HPDE6-E6E7 (cell line): ENCODE measurements at regions not wholly inside any gene's neighbourhood (a gene's known extent, or its start where the extent isn't known, plus 50 kb on each side); places are given as distances from the start of the nearest gene placed in this dataset.
"Not testable (repeated sequence)": the region's sequence is repeated elsewhere in the genome, so short reads cannot be mapped to it uniquely, and the experiment has no call there.

Experiments
- DNase-seq: peaks from one replicate; pipeline ENCODE4 v3.0.0; 2011; ENCODE audit warnings: missing footprints; ENCODE audit errors: extremely low spot score

DNA sequence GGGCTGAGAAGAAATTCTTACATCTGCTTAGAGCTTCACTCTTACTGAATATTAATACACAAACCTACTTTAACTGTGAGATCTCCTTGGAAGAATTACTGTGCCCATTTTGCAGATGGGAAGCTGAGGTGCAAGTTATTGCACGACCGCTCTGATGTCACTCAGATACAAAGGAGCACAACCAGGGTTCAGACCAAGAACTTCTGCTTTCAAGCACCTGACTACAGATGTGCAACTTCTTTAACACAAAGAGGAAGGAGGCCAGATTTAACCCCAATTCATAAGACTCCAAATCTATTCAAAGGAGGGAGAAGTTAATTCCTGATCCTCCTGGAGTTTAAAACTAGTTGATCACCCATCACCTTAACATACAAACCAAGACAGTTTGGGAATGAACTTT, 232.6 kb downstream of the VRK1 start:
- DNase-seq = no peak

DNA sequence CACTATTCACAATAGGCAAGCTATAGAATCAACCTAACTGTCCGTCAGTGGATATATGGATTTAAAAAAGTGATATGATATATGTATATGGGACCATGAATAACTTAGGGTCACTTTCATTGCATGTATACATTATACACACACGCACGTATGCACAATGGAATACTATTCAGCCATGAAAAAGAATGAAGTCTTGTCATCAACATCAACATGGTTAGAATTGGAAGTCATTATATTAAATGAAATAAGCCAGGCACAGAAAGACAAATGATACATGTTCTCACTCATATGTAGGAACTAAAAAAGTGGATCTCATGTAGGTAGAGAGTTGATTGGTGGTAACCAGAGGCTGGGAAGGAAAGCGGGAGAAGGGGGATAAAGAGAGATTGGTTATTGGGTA, 234.3 kb downstream of the VRK1 start:
- no peak for DNase-seq

DNA sequence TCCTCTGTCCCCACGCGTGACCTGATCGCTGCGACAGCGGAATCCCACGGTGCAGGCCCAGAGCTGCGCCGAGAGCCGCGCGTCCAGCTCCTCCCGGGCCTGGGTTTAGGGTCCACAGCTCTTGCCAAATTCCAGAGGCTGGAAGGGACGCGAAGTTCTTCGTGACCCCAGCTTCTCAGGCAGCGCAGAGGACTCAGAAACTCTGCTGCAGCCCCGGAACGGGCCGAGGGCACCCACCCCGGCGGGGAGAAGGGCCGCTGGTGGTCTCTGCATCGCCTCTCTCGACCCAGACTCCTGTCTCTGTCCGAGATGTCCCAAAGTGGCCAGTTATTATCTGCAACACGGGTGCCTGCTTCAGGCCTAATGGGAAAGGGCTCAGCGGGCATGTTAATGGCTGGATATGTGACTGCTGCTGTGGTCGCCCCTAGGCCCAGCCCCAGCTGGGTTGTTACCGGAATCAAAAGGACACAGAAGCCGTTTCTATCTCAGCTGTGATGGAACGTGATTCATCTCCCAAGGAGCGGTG, 236.4 kb downstream of the VRK1 start:
- DNase-seq = no peak

DNA sequence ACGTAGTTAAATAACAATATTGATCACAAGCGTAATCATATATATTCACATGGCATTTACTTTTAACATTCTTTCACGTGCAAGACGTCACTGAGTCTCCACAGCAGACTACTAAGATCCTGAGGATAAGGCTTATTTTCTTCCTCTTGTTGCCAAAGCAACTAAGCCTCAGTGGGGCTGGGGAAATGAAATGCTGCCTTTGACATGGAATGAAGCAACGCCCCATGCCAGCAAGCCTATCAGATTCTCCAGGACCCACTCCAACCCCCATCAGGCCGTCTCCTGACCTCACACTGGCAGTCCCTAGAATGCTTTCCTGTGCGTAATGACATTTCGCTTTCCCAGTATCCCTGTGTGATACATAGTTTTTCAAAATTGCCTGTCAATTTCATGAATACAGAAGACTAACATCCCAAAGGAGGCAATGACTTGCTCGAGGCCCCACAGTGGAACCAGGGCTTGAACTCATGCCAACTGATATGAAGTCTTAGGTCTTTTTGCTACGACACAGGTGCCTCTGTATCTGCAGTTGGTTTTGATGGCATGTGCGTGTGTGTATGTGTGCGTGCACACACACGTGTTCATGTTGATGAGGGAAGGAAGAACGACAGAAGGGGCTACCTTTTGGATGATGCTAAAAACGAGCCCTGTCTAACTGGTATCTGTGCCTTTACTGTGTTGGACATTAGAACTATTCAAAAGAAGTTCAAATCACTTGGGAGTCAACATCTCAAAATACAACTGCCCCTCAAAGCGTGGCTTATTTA, 239.1 kb downstream of the VRK1 start:
- DNase-seq = no peak

DNA sequence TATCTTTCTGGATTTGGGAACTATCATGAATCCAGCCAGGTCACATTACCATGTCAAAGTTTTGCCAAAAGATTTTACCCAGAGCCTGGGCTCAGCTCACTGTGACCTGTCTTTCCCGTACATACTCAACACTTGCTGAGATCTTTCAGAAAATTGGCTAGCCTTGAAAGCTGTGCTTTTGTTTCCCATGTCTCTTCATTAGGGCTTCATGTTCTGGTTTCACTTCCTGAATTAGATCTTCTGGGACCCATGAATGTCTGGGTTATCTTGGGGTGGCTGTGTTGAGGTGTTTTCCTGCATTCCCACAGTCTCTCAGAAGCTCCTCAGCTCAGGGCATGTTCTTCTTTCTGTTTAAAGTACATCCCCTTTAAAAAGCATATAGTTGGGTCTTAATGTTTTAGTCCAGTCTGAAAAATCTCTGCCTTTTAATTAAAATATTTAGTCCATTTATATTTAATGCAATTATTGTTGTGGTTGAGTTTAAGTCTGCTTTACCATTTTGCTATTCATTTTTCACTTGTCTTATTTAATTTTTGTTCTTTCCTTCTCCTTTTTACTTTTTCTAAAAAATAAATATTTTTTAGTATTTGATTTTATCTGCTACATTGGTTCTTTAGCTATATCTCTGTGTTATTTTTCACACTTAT, 242.7 kb downstream of the VRK1 start:
- DNase-seq = no peak

GRCh38 chr14:97046967-97047366, 249.8 kb downstream of the VRK1 start:
- DNase-seq = no peak

- no peak for DNase-seq
These were observed 254.8 kb downstream of the VRK1 start for GRCh38 chr14:97052001-97052400.

DNA sequence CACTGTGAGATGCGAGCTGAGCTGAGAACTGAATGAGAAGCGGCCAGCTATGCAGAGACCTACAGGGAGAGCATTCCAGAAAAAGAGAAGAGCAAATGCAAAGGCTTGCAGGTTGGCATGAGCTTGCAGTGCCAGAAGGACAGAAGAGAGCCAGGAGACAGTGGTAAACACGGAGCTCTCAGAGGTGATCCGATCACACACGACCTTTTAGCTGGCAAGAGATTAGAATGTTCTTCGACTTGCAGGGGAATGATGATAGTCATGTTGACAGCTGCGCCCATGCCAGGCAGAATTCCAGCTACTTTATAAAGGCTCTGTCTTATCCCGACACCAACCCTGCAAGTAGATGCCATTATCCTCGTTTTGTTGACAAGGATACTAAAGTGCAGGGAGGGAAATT, 256.8 kb downstream of the VRK1 start:
- no peak for DNase-seq

- no peak for DNase-seq
These were observed 258.2 kb downstream of the VRK1 start for GRCh38 chr14:97055355-97055754.

DNA sequence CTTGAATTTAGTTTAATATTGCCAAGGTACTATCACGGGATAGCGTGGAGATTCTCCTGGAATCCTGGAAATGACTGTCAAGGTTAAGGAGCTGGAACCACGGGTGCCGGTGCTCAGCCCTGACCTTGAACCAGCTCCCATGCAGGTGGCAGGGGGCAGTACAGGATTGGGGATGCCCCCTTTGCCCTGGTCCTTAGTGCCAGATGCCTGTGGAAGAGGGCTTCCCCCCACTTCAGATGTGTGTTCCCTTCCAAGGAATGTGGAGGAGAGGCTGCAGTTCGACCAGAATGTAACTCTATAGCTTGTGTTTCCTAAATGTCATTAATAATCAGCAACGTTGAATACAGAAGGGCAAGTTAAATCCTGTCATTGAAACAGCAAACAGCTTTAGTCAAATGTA, 258.9 kb downstream of the VRK1 start:
- no peak for DNase-seq

- no peak for DNase-seq
These were observed 260.3 kb downstream of the VRK1 start for GRCh38 chr14:97057238-97058073.

GRCh38 chr14:97058074-97058467, 260.9 kb downstream of the VRK1 start:
- no peak for DNase-seq

DNA sequence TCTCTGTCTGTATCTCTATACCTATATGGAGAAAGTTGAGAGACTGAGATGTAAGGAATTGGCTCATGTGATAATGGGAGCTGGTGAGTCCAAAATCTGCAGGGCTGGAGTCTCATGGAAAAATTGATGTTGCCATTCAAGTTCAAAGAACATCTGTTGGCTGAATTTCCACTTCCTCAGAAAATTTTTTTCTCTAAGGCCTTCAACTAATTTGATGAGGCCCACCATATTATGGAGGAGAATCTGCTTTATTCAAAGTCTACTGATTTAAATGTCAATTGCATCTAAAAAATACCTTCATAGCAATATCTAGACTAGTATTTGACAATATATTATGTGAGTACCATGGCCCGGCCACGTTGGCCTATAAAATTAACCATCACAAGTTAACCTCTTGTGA, 261.4 kb downstream of the VRK1 start:
- DNase-seq = no peak

DNA sequence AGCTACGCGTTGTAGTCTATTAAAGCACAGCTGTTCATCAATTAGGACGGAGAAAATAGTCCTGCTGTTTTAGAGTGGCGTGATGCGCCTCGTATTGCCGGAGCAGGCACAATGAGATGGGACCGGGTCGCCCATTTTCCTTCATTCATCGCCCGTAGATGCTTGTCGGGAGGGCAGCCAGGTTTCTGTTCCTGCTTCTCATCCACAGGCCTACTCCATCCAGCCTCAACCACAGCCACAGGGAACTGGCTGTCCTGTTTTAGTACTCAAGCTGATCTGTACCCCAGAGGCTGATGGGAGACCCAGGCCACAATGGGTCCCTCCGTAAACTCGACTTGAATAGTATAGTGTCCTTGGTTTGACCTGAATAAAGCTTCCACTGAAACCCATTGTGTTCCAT, 264.0 kb downstream of the VRK1 start:
- DNase-seq = no peak

GRCh38 chr14:97061714-97062113, 264.5 kb downstream of the VRK1 start:
- no peak for DNase-seq

DNA sequence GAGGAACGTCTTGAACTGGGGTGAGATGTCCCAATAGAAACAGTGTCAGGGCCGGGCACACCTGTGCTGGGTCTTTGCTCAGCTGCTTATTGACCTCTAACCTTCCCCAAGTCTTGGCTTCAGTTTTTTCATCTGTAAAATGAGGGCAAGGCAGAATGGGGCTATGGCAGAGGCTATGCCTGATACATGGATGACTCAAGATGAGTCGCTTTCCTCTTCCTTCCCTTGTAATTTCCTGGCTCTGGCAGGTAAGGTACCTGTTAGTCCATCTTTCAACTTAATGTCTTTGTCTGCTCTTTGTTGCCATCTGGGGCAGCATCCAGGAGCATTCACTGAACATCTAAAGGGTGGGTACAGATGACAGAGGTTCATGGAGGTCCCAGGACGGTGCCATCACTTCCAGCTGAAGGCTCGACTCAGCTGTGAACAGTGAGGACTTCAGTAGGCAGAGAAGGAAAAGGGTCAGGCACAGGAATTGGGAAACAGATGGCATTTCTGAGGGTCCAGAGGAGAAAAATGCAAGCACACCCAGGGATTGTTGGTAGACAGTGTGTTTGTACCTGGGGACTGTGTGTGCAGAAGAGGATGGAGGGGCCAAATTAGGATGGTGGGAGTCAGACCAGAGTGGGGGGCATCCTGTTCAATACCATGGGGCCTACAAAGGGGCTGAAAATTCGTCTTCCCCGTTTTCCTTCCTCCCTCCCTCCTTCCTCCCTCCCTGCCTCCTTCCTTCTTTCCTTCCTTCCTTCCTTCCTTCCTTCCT, 268.3 kb downstream of the VRK1 start:
- DNase-seq = no peak

GRCh38 chr14:97066068-97066899, 269.1 kb downstream of the VRK1 start:
- DNase-seq = no peak

DNA sequence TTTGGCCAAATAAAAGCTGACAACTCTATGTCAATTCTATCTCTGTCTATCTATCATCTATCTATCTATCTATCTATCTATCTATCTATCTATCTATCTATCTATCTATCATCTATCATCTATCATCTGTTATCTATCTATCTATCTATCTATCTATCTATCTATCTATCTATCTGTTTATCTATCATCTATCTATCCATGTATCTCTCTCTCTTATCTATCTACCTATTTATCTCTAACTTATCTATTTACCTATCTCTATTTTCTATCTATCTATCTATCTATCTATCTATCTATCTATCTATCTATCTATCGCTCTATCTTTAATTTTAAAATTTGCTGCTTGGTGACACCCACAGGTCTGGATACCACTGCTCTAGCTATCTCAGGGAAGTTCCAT, 271.1 kb downstream of the VRK1 start:
- not testable (repeated sequence) for DNase-seq

GRCh38 chr14:97070259-97070658, 273.1 kb downstream of the VRK1 start:
- no peak for DNase-seq

DNA sequence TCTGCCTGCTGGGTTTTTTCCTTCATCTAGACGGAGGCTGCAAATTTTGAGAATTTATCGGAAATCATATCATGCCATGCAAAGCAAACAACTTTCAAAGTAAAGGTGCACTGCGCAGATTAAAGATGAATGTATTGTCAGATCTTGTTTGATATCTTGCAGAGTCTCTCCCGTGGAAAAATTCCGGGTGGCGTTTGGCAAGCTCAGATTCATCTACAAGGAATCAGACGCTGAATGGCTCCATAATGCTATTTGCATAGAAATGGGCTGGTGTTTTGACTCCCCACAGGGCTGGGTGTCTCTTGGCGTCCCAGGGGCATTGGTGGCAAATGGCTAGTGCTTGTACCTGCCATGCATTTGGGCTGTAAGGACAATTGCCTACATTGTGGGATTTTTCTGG, 274.0 kb downstream of the VRK1 start:
- DNase-seq = no peak

- no peak for DNase-seq
These were observed 276.4 kb downstream of the VRK1 start for GRCh38 chr14:97073622-97074021.
